ENCODE measurements at regions not wholly inside any gene's neighbourhood (a gene's known extent, or its start where the extent isn't known, plus 50 kb on each side); places are given as distances from the start of the nearest gene placed in this dataset.
"Not testable (repeated sequence)": the region's sequence is repeated elsewhere in the genome, so short reads cannot be mapped to it uniquely, and the experiment has no call there.

- no peak for DNase-seq
These were observed 336.5 kb upstream of the SEMA6A start for GRCh38 chr5:116911074-116911473.

DNA sequence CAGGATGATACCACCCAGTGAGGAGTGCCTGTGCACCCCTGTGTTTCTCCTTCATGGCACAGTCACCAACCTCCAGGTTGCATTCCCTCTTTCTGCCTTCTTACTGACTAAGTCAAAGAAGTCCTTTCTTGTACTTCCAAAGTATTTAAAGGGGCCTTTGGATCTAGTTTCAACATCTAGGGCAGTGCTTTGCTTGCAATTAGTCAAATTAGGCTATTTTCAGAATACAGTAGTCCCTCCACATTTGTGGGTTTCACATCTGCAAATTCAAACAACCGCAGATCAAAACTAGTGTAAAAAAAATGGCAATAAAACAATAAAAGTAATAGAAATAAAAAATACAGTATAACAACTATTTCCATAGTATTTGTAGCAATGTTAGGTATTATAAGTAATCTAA is 333.9 kb upstream of the SEMA6A start:
- no peak for DNase-seq

DNA sequence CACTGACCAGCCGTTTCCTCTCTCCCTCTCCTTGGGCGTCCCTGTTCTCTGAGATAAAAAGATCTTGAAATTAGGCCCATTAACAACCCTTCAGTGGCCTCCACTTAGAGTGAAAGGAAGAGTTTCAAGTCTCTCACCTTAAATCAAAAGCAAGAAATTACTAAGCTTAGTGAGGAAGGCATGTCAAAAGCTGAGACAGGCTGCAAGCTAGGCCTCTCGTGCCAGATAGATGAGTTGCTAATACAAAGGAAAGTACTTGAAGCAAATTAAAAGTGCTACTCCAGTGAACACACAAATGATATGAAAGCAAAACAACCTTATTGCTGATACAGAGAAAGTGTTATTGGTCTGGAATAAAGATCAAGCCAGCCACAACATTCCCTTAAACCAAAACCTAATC is 331.3 kb upstream of the SEMA6A start:
- no peak for DNase-seq

- DNase-seq, result no peak
These were observed 326.2 kb upstream of the SEMA6A start for GRCh38 chr5:116900793-116901192.

GRCh38 chr5:116898917-116899316 is 324.3 kb upstream of the SEMA6A start:
- no peak for DNase-seq

DNA sequence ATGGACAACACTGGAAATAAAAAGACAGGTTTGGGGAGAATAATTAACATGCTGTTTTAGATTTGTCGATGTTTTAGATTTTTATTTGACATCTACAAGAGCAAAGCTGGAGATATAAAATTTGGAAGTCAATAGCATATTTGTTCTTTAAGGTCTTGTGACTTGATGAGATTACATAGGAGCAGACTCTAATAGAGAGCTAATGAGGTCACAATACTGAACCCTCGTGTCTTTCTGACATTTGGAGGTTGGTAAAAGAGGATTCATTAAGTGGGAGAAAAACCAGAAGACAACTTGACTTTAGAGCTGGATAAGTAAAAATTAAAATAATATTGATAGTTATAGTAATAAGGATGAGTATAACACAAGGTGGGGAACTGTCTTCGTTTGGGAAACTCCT is 322.7 kb upstream of the SEMA6A start:
- DNase-seq, result no peak

DNA sequence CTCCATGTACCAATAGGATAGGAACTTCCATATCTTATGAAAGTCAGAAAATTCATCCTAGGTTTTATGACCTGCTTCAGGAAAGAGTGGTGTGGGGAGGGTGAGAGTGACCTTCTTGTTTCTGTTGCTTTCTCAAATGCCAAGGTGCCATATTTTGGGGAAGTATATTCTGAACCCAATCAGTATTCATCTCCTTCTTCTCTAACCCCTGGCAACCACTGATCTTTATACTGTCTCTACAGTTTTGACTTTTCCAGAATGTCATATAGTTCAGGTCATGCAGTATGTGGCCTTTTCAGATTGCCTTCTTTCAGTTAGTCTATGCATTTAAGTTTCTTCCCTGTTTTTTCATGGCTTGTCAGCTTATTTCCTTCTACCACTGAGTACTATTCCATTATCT is 321.4 kb upstream of the SEMA6A start:
- no peak for DNase-seq

GRCh38 chr5:116892993-116893392 is 318.4 kb upstream of the SEMA6A start:
- DNase-seq, result no peak

GRCh38 chr5:116887104-116887503 is 312.5 kb upstream of the SEMA6A start:
- no peak for DNase-seq

- no peak for DNase-seq
These were observed 311.2 kb upstream of the SEMA6A start for GRCh38 chr5:116885825-116886224.

DNA sequence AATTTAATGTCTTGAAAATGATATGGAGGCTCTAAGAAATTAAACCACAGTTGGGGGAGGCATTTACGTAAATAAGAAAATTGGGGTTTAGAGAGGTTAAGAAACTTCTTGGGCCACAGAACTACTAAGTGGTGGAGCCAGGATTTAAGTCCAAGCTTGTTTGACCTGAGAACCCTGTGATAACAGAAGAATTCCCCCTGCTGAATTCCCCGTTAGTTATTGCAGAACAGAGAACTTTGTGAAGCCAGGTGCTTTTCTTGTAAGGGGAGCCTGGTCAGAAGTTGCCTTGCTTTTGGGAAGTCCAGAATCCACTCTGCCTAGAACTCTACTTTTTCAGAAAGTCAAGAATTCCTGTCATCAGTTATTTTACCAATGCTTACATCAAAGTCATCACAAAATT is 309.3 kb upstream of the SEMA6A start:
- DNase-seq, result no peak

DNA sequence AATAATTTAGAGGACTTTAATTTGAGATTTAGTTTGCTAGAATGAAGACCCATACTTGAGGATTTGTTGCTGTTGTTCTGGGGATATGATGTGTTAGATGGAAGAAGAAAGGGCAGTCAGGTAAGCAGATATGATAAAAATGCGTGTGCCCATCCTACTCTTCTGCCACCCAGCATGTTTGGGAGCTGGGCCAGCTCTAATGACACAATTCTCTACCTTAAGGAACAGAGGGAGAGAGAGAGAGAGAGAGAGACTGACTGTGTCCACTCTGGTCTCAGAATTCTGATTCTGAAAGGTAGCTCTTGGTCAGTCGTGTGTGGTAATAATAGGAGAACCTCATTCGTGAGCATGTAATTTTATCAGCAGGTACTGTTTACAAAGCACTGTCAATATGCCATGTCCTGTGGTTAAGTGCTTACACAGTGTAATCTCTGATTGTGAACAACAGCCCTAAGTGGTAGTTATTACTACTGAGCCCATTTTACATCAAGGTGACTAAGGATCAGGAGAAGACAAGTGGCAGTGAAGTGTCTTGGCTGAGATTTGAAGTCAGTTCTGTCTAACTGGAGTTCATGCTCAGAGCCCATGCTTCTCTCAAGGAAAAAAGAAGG is 307.4 kb upstream of the SEMA6A start:
- DNase-seq, result no peak

GRCh38 chr5:116880601-116881000 is 306.0 kb upstream of the SEMA6A start:
- DNase-seq, result no peak

DNA sequence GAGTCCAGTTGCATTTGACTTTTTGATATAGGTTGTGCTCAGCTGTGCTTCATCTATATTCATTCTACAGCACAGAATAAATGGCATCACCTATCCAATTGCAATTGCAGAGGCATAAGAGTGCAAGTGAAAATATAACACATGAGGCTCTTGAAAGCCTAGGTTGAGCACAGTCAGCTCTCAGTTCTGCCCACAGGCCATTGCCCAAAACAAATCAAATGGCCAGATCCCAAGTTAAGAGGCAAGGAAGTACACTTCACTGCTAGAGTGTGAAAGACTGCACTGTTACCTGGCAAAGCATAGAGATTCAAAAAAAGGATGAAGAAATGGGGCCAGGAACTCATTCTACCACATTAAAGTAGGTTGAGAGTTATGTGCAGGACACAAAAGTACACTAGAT is 305.5 kb upstream of the SEMA6A start:
- DNase-seq, result no peak

GRCh38 chr5:116876240-116876840 is 301.7 kb upstream of the SEMA6A start:
- DNase-seq, result no peak

- DNase-seq, result no peak
These were observed 298.4 kb upstream of the SEMA6A start for GRCh38 chr5:116872986-116873385.

DNA sequence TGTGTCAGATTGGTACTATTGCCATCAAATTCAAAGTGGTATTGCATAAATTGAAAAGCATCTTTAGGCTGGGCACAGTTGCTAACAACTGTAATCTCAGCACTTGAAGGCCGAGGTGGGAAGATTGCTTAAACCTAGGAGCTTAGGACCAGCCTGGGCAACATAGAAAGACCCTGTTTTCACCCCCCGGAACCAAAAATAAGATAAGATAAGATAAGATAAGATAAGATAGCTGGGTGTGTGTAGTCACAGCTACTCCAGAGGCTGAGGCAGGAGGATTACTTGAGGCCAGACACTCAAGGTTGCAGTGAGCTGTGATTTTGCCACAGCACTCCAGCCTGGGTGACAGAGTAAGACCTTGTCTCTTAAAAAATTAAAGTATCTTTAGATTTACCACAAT is 297.9 kb upstream of the SEMA6A start:
- DNase-seq, result no peak

- DNase-seq, result not testable (repeated sequence)
These were observed 293.2 kb upstream of the SEMA6A start for GRCh38 chr5:116867825-116868224.

GRCh38 chr5:116865651-116866050 is 291.0 kb upstream of the SEMA6A start:
- DNase-seq, result no peak

DNA sequence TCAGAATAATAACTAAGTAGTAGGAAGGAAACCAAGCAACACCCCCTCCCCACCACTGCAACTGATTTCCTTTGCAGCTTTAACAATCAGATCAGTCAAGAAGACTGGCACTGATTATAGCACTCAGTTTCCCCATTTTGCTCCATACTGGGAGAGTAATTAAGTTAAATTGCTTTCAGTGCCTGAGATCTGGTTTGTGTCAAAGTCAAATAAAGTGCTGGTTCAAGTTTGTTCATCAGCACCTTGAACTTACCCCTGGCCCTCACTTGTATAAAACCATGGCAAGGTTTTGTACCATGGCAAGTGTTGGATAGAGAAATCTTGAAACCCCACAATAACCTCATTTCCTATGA is 290.2 kb upstream of the SEMA6A start:
- DNase-seq, result no peak

DNA sequence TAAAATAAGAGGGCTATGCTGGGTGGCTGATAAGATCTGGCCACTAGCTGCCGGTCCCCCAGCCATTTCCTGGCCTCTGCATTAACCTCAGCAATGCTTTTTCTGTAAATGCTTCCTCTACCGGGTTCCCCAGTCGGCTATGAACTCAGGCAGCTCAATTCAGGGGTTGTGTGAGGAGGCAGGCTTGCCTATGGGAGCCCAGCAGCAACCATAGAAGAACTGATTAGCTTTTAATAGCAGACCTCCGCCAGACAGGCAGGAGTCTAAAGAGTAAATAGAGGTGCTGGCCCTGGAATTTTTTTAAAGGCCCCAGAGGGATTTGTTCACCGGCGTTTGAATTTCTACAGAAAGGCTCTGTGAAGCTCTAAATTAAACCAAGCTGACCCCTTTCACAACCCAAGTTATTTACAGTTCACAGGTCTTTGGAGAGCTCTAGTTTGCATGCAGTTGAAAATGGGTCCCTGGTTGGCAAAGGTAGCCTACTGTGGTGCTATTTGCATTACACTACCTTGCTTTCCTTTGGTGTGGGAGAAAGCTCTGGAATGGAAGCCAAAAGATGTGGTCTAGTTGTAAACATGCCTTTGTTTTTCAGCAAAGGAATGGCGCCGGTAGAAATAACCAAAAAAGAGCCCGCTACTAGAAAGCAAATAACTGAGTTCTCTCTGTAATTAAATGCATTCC is 289.7 kb upstream of the SEMA6A start:
- DNase-seq, result no peak

- DNase-seq, result no peak
These were observed 288.2 kb upstream of the SEMA6A start for GRCh38 chr5:116862632-116863455.

- DNase-seq, result no peak
These were observed 287.0 kb upstream of the SEMA6A start for GRCh38 chr5:116861666-116862065.

DNA sequence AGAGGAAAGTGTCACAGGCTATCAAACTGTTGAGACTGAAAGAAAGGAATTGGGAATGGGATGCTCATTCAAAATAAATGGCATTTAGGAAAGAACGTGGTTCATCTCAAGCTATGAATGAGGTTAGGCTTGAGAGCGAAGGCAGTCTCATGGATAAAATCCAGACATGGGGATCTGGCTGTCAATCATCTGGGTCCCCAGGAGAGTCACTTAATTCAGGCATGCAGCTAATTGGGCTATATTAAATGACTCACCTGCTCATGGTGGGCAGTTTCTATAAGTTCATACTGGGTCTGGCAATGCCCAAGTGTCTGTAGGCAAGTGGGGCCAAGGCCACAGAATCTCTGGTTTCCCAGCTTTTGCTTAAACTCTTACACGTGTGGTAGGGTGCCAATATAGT is 286.5 kb upstream of the SEMA6A start:
- no peak for DNase-seq
